ENCODE measurements at regions not wholly inside any gene's neighbourhood (a gene's known extent, or its start where the extent isn't known, plus 50 kb on each side); places are given as distances from the start of the nearest gene placed in this dataset.

- TF ChIP-seq CTCF (IDR thresholded peaks at IDR 0.05): no peak
- Mint-ChIP-seq H3K36me3 (no peaks in the 10 kb centered on the region), H3K27me3 (ENCODE audit: low read depth in 2 of 2) (no peaks in the 10 kb centered on the region), H3K4me3 (no peak overlapping the region), H3K9me3 (peaks cover 18 to 27% of the 10 kb centered on the region in 2 donors), H3K4me1 (no peaks in the 10 kb centered on the region), H3K27ac (no peak overlapping the region)
- DNase-seq (no peak), ATAC-seq (no peak)
- no peaks in the 10 kb centered on the region for H3K27me3 ChIP-seq (ENCODE audit: control insufficient read depth, insufficient read depth, low read length)
- no peaks in the 10 kb centered on the region for H3K36me3 ChIP-seq (ENCODE audit: control insufficient read depth, insufficient read depth, low read length)
- H3K27ac ChIP-seq (ENCODE audit: low read length): no peak overlapping the region
- H3K9me3 ChIP-seq (ENCODE audit: control insufficient read depth, insufficient read depth, low read length): no peaks in the 10 kb centered on the region
- 94% methylated on average over 3 of the region's 3 CpGs for WGBS (ENCODE audit: insufficient coverage)
- no peak overlapping the region for H3K4me3 ChIP-seq (ENCODE audit: low read length)
- intact Hi-C loops (cut with micrococcal nuclease): no loop called here
- H3K4me1 ChIP-seq (ENCODE audit: control insufficient read depth, insufficient read depth, low read length): no peaks in the 10 kb centered on the region
Observed at GRCh38 chr1:95631695-95632094, 397.7 kb downstream of the RWDD3 start.

GRCh38 chr1:95635811-95636210, 401.8 kb downstream of the RWDD3 start:
- Histone ChIP-seq H3K4me1 (ENCODE audit: control insufficient read depth, insufficient read depth, low read length) (no peaks in the 10 kb centered on the region), H3K4me3 (ENCODE audit: low read length) (no peak overlapping the region), H3K36me3 (ENCODE audit: control insufficient read depth, insufficient read depth, low read length) (no peaks in the 10 kb centered on the region), H3K27ac (ENCODE audit: low read length) (no peak overlapping the region), H3K27me3 (ENCODE audit: control insufficient read depth, insufficient read depth, low read length) (no peaks in the 10 kb centered on the region), H3K9me3 (ENCODE audit: control insufficient read depth, insufficient read depth, low read length) (no peaks in the 10 kb centered on the region)
- intact Hi-C loops (cut with micrococcal nuclease): no loop called here
- TF ChIP-seq CTCF (IDR thresholded peaks at IDR 0.05): no peak
- H3K9me3 Mint-ChIP-seq: peaks cover 7 to 20% of the 10 kb centered on the region in 2 donors
- H3K4me3 Mint-ChIP-seq: no peak overlapping the region
- ATAC-seq (no peak), DNase-seq (no peak)
- H3K36me3 Mint-ChIP-seq: no peaks in the 10 kb centered on the region
- no peak overlapping the region for H3K27ac Mint-ChIP-seq
- WGBS (ENCODE audit: insufficient coverage): 97% methylated on average over 3 of the region's 3 CpGs
- H3K4me1 Mint-ChIP-seq: no peaks in the 10 kb centered on the region
- H3K27me3 Mint-ChIP-seq (ENCODE audit: low read depth in 2 of 2): no peaks in the 10 kb centered on the region

GRCh38 chr1:95636897-95637296, 402.9 kb downstream of the RWDD3 start:
- no peak for ATAC-seq
- no peaks in the 10 kb centered on the region for H3K27me3 Mint-ChIP-seq (ENCODE audit: low read depth in 2 of 2)
- no peaks in the 10 kb centered on the region for H3K36me3 Mint-ChIP-seq
- intact Hi-C loops (cut with micrococcal nuclease): no loop called here
- H3K4me1 Mint-ChIP-seq: no peaks in the 10 kb centered on the region
- H3K4me3 ChIP-seq (ENCODE audit: low read length): no peak overlapping the region
- H3K36me3 ChIP-seq (ENCODE audit: control insufficient read depth, insufficient read depth, low read length): no peaks in the 10 kb centered on the region
- DNase-seq: no peak
- WGBS (ENCODE audit: insufficient coverage): 69% methylated on average over 1 of the region's 1 CpG
- H3K4me1 ChIP-seq (ENCODE audit: control insufficient read depth, insufficient read depth, low read length): no peaks in the 10 kb centered on the region
- H3K4me3 Mint-ChIP-seq: no peak overlapping the region
- H3K27ac ChIP-seq (ENCODE audit: low read length): no peak overlapping the region
- no peaks in the 10 kb centered on the region for H3K27me3 ChIP-seq (ENCODE audit: control insufficient read depth, insufficient read depth, low read length)
- H3K27ac Mint-ChIP-seq: no peak overlapping the region
- no peaks in the 10 kb centered on the region for H3K9me3 ChIP-seq (ENCODE audit: control insufficient read depth, insufficient read depth, low read length)
- H3K9me3 Mint-ChIP-seq: peaks cover 4 to 17% of the 10 kb centered on the region in 2 donors
- no peak for TF ChIP-seq CTCF (IDR thresholded peaks at IDR 0.05)

- Histone ChIP-seq H3K36me3 (ENCODE audit: control insufficient read depth, insufficient read depth, low read length) (no peaks in the 10 kb centered on the region), H3K27me3 (ENCODE audit: control insufficient read depth, insufficient read depth, low read length) (no peaks in the 10 kb centered on the region), H3K4me1 (ENCODE audit: control insufficient read depth, insufficient read depth, low read length) (no peaks in the 10 kb centered on the region), H3K9me3 (ENCODE audit: control insufficient read depth, insufficient read depth, low read length) (peaks cover 2% of the 10 kb centered on the region), H3K27ac (ENCODE audit: low read length) (no peak overlapping the region), H3K4me3 (ENCODE audit: low read length) (no peak overlapping the region)
- H3K4me1 Mint-ChIP-seq: no peaks in the 10 kb centered on the region
- no peak for TF ChIP-seq CTCF (IDR thresholded peaks at IDR 0.05)
- no peak overlapping the region for H3K4me3 Mint-ChIP-seq
- WGBS (ENCODE audit: insufficient coverage): 66% methylated on average over 2 of the region's 2 CpGs
- H3K36me3 Mint-ChIP-seq: no peaks in the 10 kb centered on the region
- ATAC-seq (no peak), DNase-seq (no peak)
- H3K27me3 Mint-ChIP-seq (ENCODE audit: low read depth in 2 of 2): no peaks in the 10 kb centered on the region
- H3K9me3 Mint-ChIP-seq: peaks cover 7 to 23% of the 10 kb centered on the region in 2 donors
- H3K27ac Mint-ChIP-seq: no peak overlapping the region
- intact Hi-C loops (cut with micrococcal nuclease): no loop called here
Observed at GRCh38 chr1:95640746-95641145, 406.7 kb downstream of the RWDD3 start.
